ENCODE measurements at regions not wholly inside any gene's neighbourhood (a gene's known extent, or its start where the extent isn't known, plus 50 kb on each side); places are given as distances from the start of the nearest gene placed in this dataset.
A peak's percentile ranks its signal among the peaks of the same experiment; 100 is the strongest.

GRCh38 chr10:62550173-62550572, 176.0 kb downstream of the ZNF365 start:
- DNase-seq: no peak

- peak; percentile 58 to 67 for DNase-seq
Measured at GRCh38 chr10:62554632-62555199, 180.5 kb downstream of the ZNF365 start.

GRCh38 chr10:62559481-62560200, 185.5 kb downstream of the ZNF365 start:
- DNase-seq: no peak

GRCh38 chr10:62560201-62560819, 186.1 kb downstream of the ZNF365 start:
- no peak for DNase-seq

- no peak for DNase-seq
Measured at GRCh38 chr10:62561151-62561550, 187.0 kb downstream of the ZNF365 start.

- peak; percentile 35 to 44 for DNase-seq
Measured at GRCh38 chr10:62562101-62562500, 187.9 kb downstream of the ZNF365 start.

GRCh38 chr10:62562795-62563194, 188.6 kb downstream of the ZNF365 start:
- DNase-seq: no peak

- DNase-seq: no peak
Measured at GRCh38 chr10:62573929-62574328, 199.8 kb downstream of the ZNF365 start.

- DNase-seq: no peak
Measured at GRCh38 chr10:62577076-62577475, 202.9 kb downstream of the ZNF365 start.

- DNase-seq: peak; percentile 37 to 45
Measured at GRCh38 chr10:62577666-62578291, 203.6 kb downstream of the ZNF365 start.

- DNase-seq: no peak
Measured at GRCh38 chr10:62578301-62578700, 204.1 kb downstream of the ZNF365 start.

GRCh38 chr10:62578916-62579315, 204.7 kb downstream of the ZNF365 start:
- DNase-seq: peak; percentile 39 to 66

GRCh38 chr10:62580396-62580795, 206.2 kb downstream of the ZNF365 start:
- no peak for DNase-seq

GRCh38 chr10:62581351-62581750, 207.2 kb downstream of the ZNF365 start:
- DNase-seq: no peak

- peak; percentile 88 to 89 for DNase-seq
Measured at GRCh38 chr10:62582101-62582705, 208.0 kb downstream of the ZNF365 start.

GRCh38 chr10:62582804-62583208, 208.6 kb downstream of the ZNF365 start:
- peak; percentile 90 to 94 for DNase-seq

GRCh38 chr10:62583876-62584615, 209.9 kb downstream of the ZNF365 start:
- DNase-seq: peak in 1 of 2 donors; percentile 42

GRCh38 chr10:62584731-62585130, 210.6 kb downstream of the ZNF365 start:
- peak; percentile 14 to 53 for DNase-seq

GRCh38 chr10:62585211-62585775, 211.1 kb downstream of the ZNF365 start:
- no peak for DNase-seq

GRCh38 chr10:62587011-62587410, 212.8 kb downstream of the ZNF365 start:
- no peak for DNase-seq

GRCh38 chr10:62588116-62588515, 213.9 kb downstream of the ZNF365 start:
- DNase-seq: peak in 1 of 2 donors; percentile 1

- DNase-seq: peak in 1 of 2 donors; percentile 11
Measured at GRCh38 chr10:62589689-62590088, 214.8 kb upstream of the ADO start.
